Gastrocnemius medialis (tissue), 4 donors: ENCODE measurements at regions not wholly inside any gene's neighbourhood (a gene's known extent, or its start where the extent isn't known, plus 50 kb on each side); places are given as distances from the start of the nearest gene placed in this dataset.

Experiments used
- POLR2A ChIP-seq, 2 donors: fragments of 450-650 bp; IDR thresholded peaks; one replicate each; pipeline ENCODE4 v1.6.1; 2017; ENCODE audit warnings: antibody characterized with exemption in 2 of 2, mild to moderate bottlenecking in 2 of 2, moderate library complexity in 2 of 2
- TF ChIP-seq, protein P1 (sequence below), 5 experiments: fragments of 450-650 bp in 3 of 5; fragments of 200-600 bp in 2 of 5; sonication (generic) in 2 of 5; IDR thresholded peaks in 4 of 5; conservative IDR thresholded peaks in 1 of 5; 1 replicate in 4 of 5; 2 replicates in 1 of 5; pipeline ENCODE4 v1.5.1; 2016 to 2019; ENCODE audit warnings: antibody characterized with exemption in 5 of 5, mild to moderate bottlenecking in 3 of 5, moderate library complexity in 3 of 5

DNA sequence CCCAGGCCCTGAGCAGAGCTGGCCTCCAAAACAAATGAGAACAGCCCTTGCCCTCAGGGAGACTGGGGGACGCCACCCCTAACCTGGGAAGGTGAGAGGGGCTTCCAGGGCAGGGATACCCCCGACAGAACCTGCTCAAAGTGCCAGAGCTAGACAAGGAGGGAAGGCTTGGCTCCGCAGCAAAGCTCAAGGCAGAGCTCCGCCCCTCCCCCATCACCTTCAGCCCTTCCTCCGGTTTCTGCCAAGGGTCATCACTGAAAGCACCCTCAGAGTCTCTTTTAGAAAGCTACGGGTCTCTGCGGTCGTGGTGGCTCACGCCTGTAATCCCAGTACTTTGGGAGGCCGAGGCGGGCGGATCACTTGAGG lies 73.4 kb upstream of the CUX1 start:
- TF ChIP-seq, protein P1, sequence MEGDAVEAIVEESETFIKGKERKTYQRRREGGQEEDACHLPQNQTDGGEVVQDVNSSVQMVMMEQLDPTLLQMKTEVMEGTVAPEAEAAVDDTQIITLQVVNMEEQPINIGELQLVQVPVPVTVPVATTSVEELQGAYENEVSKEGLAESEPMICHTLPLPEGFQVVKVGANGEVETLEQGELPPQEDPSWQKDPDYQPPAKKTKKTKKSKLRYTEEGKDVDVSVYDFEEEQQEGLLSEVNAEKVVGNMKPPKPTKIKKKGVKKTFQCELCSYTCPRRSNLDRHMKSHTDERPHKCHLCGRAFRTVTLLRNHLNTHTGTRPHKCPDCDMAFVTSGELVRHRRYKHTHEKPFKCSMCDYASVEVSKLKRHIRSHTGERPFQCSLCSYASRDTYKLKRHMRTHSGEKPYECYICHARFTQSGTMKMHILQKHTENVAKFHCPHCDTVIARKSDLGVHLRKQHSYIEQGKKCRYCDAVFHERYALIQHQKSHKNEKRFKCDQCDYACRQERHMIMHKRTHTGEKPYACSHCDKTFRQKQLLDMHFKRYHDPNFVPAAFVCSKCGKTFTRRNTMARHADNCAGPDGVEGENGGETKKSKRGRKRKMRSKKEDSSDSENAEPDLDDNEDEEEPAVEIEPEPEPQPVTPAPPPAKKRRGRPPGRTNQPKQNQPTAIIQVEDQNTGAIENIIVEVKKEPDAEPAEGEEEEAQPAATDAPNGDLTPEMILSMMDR (IDR thresholded peaks at IDR 0.05 in 4 of 5, conservative IDR thresholded peaks at IDR 0.05 in 1 of 5): no peak
- no peak for TF ChIP-seq POLR2A (IDR thresholded peaks at IDR 0.05)
